ENCODE measurements at regions not wholly inside any gene's neighbourhood (a gene's known extent, or its start where the extent isn't known, plus 50 kb on each side); places are given as distances from the start of the nearest gene placed in this dataset.

- TF ChIP-seq, protein P1, sequence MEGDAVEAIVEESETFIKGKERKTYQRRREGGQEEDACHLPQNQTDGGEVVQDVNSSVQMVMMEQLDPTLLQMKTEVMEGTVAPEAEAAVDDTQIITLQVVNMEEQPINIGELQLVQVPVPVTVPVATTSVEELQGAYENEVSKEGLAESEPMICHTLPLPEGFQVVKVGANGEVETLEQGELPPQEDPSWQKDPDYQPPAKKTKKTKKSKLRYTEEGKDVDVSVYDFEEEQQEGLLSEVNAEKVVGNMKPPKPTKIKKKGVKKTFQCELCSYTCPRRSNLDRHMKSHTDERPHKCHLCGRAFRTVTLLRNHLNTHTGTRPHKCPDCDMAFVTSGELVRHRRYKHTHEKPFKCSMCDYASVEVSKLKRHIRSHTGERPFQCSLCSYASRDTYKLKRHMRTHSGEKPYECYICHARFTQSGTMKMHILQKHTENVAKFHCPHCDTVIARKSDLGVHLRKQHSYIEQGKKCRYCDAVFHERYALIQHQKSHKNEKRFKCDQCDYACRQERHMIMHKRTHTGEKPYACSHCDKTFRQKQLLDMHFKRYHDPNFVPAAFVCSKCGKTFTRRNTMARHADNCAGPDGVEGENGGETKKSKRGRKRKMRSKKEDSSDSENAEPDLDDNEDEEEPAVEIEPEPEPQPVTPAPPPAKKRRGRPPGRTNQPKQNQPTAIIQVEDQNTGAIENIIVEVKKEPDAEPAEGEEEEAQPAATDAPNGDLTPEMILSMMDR (IDR thresholded peaks at IDR 0.05): no peak
- TF ChIP-seq POLR2A (IDR thresholded peaks at IDR 0.05; ENCODE audit: low read depth): no peak
Observed at GRCh38 chr11:134815404-134815803, 403.4 kb upstream of the B3GAT1 start.

Data from esophagus muscularis mucosa (tissue), 3 donors.